Hematopoietic multipotent progenitor cell (in vitro differentiated cells): ENCODE measurements at regions not wholly inside any gene's neighbourhood (a gene's known extent, or its start where the extent isn't known, plus 50 kb on each side); places are given as distances from the start of the nearest gene placed in this dataset.
"Not testable (repeated sequence)": the region's sequence is repeated elsewhere in the genome, so short reads cannot be mapped to it uniquely, and the experiment has no call there.

Experiments used
- DNase-seq, 3 donors: peaks; one replicate each; pipeline ENCODE4 v3.0.0-alpha.2; 2011 to 2015; ENCODE audit warnings: low read depth in 2 of 3, low spot score in 2 of 3

GRCh38 chr4:3599951-3600350 lies 67.7 kb upstream of the LRPAP1 start:
- no peak for DNase-seq

- DNase-seq, result no peak
Measured at GRCh38 chr4:3598695-3599227, 66.5 kb upstream of the LRPAP1 start.

- DNase-seq, result not testable (repeated sequence)
Measured at GRCh38 chr4:3597896-3598505, 65.8 kb upstream of the LRPAP1 start.

GRCh38 chr4:3596957-3597733 lies 64.9 kb upstream of the LRPAP1 start:
- not testable (repeated sequence) for DNase-seq

GRCh38 chr4:3595627-3596291 lies 63.5 kb upstream of the LRPAP1 start:
- not testable (repeated sequence) for DNase-seq

- not testable (repeated sequence) for DNase-seq
Measured at GRCh38 chr4:3594751-3595150, 62.5 kb upstream of the LRPAP1 start.

- not testable (repeated sequence) for DNase-seq
Measured at GRCh38 chr4:3589946-3590924, 58.0 kb upstream of the LRPAP1 start.

GRCh38 chr4:3589379-3589778 lies 57.2 kb upstream of the LRPAP1 start:
- DNase-seq, result not testable (repeated sequence)

GRCh38 chr4:3588517-3589194 lies 56.4 kb upstream of the LRPAP1 start:
- DNase-seq, result not testable (repeated sequence)

GRCh38 chr4:3586596-3586995 lies 54.4 kb upstream of the LRPAP1 start:
- DNase-seq, result not testable (repeated sequence)

- DNase-seq, result not testable (repeated sequence)
Measured at GRCh38 chr4:3585567-3585966, 53.3 kb upstream of the LRPAP1 start.

- DNase-seq, result no peak
Measured at GRCh38 chr4:3582091-3582475, 49.9 kb upstream of the LRPAP1 start.
